ENCODE measurements at regions not wholly inside any gene's neighbourhood (a gene's known extent, or its start where the extent isn't known, plus 50 kb on each side); places are given as distances from the start of the nearest gene placed in this dataset.

GRCh38 chr3:144229953-144230352, 258.3 kb downstream of the DIPK2A start:
- no peak for DNase-seq

GRCh38 chr3:144235489-144235888, 263.9 kb downstream of the DIPK2A start:
- no peak for DNase-seq

DNA sequence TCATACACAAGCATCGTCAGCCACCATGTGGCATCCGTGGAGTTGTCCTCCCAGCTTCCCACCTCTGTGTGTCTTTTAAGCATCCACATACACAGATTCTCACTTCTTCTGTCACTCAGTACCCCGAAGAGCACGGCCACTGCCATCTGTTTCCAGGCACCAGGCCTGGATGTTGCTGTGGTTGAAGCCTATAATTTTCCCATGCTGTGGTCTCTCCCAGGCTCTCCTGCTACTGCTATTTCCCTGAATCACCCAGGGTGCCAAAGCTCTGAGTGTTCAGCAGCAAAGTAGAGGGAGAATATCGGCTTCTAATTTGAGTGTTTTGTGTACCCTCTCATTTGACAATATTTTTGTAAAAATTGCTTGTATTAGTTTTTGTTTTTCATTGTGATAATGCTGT, 265.7 kb downstream of the DIPK2A start:
- DNase-seq = no peak

DNA sequence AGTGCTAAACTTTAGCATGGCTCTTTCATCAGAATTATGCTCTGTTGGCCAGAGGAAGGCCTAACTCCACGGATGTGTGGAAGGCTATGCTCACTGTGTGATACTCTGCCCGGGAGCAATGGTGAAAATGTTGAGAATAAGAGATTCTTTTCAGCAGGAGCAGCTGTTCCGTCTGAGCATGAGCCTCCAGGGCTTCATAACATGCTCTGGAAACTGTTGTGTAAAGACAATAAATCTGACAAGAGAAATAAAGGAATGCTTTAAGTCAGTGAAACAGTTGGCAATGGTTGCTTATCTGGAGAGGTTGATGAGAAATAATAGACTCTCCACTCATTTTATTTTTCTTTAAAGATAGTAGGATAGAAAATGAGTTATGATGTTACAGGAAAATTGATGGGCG, 269.8 kb downstream of the DIPK2A start:
- peak; percentile 92 for DNase-seq

- DNase-seq = no peak
Measured at GRCh38 chr3:144242747-144243146, 271.1 kb downstream of the DIPK2A start.

DNA sequence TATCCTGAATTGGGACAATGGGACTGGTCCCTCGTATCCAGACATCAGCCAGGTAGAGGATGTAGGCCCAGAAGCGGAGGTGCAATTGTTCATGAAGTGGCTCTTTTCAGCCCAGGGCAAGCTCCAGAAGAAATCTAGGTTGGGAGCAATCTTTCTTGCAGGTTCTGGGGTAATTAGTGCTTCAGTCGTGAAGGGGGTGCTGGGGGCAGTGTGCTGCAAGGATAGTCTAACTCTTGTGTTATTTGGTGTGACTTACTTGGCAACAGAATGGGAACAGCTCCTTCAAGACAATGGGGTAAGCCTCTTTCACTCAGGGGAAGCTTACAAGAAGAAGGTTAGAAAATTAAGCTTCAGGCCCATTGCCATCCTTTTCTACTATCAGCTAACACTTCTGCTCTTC, 273.0 kb downstream of the DIPK2A start:
- no peak for DNase-seq

DNA sequence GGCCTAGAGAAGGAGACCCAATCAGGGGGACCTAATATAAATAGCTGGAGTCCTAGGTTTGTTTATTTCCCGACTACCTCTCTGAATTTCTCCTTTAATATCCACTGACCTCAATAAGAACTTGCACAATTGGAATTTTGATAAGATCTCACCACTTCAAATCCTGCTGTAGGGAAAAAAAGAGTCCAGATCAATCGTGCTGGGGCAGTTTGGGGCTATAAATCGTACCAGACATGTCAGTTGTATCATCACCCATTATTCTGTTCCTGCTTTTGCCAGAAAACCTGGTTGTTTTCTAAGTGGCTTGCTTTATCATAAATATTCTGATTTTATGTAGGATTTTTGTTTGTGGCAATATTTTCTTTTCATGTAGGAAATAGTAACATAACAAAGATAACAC, 281.3 kb downstream of the DIPK2A start:
- DNase-seq = no peak

DNA sequence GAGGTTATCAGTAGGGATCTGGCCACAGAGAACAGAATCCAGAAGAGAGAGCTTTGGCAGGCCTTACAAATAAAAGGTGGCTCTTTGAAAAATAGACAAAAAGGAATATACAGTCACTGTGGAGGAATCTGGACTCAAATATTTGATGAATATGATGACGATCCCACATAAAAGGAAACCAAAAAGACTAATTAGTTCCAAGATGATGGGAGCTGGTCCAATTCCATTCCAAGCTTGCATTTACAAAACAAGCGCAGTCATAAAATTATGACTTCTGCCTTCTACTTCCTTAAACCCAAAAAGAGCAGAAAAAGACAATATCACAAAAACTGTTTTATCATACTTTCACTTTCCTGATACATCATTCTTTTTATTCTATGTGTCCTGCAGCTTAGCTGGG, 285.8 kb downstream of the DIPK2A start:
- DNase-seq = no peak

DNA sequence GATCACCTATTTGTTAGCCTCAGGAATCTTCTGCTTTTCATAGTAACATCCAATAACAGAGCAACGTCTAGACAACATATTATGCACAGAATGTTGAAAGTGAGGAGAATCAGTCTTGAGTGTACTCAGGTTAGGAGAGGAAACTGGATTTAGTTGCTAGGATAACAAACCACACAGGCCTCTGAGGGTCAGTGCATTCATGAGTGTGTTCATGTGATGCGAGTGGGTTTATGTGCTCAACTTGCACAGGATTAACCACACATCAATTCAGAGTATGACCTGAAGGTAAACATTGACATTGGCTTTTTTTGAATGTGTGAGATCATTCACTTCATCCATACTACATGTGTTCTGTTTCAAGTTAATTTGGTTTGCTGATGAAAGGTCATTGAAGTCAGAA, 287.6 kb downstream of the DIPK2A start:
- no peak for DNase-seq

DNA sequence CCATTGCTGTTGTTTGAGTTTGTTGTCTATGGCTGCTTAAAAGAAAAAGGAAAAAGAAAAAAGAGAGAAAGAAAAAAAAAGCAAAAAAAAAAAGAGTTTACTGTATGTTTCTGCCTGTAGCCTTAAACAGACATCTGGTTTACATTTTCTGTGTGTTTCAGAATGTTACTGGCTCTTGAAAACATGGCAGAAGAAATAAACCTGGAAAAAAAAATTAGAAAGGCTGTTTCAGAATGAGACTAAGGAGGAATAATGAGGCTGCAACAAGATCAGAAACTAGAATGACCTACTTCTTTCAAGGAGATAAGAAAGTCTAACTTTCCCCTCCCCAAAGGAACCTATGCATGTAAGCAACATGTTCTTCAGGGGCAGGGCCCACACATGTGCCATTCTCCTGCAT, 292.1 kb downstream of the DIPK2A start:
- DNase-seq = peak; percentile 15

DNA sequence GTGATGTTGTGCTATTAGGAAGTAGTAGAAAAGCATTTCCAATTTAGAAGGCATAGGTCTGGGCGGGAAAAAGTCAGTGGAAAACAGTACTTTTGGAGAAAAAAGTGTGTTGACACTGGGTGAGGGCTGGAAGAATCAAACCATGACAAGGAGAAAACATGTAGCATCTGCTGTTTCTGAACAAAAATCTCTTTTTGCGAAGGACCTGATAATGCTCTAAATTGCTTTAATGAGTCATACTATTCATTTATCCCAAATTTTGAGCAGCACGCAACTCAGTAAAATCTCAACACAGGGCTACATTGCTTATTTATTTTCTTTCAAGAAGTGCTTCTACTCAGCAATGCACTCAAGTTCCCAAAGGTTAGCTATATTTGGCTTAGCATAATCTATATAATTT, 292.7 kb downstream of the DIPK2A start:
- DNase-seq = no peak

- DNase-seq = no peak
Measured at GRCh38 chr3:144264794-144265193, 293.2 kb downstream of the DIPK2A start.

DNA sequence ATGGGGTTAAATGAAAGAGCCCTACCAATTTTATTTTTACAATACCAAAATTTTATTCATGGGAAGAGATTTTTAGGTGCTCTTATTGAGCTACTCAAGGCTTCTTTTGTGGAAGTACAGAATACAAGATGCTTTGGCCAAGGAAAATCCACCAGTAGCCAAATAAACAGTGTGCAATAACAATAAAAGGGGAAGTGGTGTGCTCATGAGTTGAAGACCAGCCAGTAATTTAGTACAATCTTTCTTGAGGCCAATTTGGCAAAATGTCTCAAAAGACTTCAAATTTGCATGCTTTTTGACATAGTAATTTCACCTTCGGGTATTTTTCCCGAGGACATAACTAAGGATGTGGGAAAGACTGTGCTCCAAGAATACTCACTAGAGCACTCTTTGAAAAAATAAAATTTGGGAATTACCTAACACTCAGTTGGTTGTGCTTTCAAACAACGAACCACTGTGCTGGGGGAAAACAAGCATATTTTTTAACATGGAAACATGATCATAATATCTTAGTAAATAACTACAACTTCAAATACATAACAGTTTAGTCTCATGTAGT, 294.0 kb downstream of the DIPK2A start:
- peak; percentile 32 for DNase-seq

- DNase-seq = no peak
Measured at GRCh38 chr3:144270100-144270499, 298.5 kb downstream of the DIPK2A start.

DNA sequence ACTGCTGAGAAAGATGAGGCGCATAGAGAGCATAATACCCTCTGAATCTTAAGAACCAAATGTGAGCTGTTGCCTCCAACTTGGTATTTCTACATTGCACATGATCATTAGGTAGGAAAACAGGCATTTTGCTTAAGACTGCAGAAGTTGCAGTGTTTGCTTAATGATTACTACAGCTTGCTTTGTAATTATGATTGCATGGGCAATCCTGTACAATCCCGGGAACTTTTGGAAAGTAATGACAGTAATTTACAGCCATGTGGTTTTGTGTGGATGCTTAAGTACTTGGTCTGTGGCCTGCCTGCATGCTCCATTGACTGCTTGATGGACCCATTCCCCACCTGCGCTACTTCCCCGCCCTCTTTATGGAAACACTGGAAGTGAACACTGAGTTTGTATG, 301.1 kb downstream of the DIPK2A start:
- DNase-seq = no peak

DNA sequence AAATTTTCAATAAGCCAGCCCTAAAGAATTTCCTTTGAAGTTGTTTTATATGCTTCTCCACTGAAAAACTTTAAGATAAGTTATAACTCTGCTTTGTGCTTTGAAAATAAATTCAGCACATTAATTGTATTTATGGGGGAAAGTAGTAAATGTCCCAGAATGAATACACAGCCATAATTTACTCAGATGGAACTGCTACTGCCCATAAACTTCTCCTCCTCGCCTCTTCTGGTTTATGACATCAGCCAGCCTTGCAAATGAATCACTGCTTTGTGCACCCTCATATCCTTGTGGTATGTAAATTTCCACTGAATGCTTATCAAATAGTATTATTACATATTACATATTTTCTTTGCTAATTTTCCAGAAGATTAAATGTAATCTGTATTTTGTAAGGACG, 302.0 kb downstream of the DIPK2A start:
- no peak for DNase-seq

GRCh38 chr3:144275005-144275404, 303.4 kb downstream of the DIPK2A start:
- no peak for DNase-seq

DNA sequence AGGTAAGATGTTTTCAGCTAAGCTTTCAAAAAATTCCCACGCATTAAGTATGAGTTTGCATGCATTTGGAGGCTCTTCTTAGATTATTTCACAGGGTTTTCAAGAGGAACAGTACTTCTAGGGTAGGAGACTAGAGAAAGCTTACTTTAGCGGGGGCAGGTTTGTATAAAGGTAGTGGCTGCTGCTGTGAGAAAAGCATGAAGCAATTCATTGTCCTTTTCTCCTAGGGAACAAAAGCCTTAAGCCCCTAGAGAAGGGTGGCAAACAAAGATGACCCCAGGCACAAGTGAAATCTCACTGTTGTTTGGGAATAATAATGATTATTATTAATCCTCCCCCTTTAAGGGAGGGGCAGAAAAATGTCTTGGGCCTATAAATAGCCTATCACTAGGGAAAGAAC, 310.7 kb downstream of the DIPK2A start:
- no peak for DNase-seq

GRCh38 chr3:144286235-144286910, 314.8 kb downstream of the DIPK2A start:
- DNase-seq = peak; percentile 5

GRCh38 chr3:144287001-144287400, 315.4 kb downstream of the DIPK2A start:
- no peak for DNase-seq

- DNase-seq = no peak
Measured at GRCh38 chr3:144289057-144289456, 317.4 kb downstream of the DIPK2A start.

DNA sequence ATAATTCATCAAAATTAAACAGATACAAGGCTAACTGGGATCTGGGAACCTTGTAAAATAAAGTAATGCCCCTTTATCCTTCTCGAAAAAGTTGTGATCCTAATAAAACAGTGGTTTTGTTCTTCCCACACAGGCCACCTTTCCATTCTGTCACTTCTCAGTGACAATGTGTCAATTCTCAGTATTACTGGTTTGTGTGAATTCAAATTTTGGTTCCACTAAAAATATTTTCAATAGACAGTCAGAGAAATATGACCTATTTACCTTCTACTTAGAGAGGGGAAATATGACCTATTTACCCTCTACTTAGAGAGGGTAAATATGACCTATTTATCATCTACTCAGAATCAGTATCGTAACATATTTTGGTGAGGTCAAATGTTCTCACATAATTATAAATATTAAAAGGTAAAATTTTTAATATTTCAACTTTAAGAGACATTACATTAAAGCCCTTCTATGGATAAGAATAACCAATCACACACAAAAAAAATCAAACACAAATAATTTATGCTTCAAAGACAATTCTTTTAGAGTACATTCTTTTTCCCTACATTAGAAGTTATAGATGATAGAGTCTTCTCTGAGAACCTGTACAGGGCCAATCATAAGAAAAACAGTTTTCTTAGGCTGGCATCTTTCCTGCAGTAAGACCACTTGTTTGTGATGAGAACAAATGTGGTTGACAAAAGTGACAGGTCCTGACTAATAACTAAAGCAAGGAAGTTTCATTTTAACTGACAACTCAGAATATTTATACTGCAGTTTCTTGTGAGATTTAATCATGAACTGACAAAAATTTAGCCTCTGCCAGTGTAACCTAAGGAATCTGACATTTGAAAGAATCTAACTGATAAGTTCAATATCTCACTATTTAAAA, 323.3 kb downstream of the DIPK2A start:
- no peak for DNase-seq

GRCh38 chr3:144295613-144296012, 324.0 kb downstream of the DIPK2A start:
- no peak for DNase-seq

DNA sequence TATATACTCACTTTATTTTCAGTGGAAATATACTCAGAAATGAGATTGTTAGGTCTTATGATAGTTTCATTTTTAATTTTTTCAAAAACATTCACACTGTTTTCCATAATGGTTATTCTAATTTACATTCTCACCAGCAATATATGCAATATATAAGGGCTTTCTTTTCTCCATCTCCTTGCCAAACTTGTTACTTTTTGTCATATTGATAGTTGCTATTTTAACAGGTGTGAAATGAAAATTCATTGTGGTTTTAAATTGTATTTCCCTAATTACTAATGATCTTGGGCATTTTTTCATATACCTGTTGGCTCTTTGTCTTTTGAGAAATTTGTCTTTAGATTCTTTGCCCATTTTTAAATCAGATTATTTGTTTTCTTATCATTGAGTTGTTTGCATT, 325.2 kb downstream of the DIPK2A start:
- DNase-seq = no peak

Data from skin of body (tissue), 1 donor.